Endothelial cell of umbilical vein (primary cell): ENCODE measurements at regions not wholly inside any gene's neighbourhood (a gene's known extent, or its start where the extent isn't known, plus 50 kb on each side); places are given as distances from the start of the nearest gene placed in this dataset.

Source experiments
- BruUV-seq: library from RNA; stranded (reverse); fragments of 400-500 nt; replicated peaks from 2 replicates; lab custom pipeline; 2021; lab: Mats Ljungman, UMichigan
- CTCF ChIA-PET: fragments of 300-600, 350-600 bp; sonication (Branson Sonifier 250); formaldehyde crosslinking; loops from one replicate; lab custom pipeline; 2021; ENCODE audit warnings: antibody characterized with exemption, inconsistent platforms; lab: Charles Lee
- POLR2A ChIA-PET: fragments of 300-600, 350-600 bp; sonication (Branson Sonifier 250); formaldehyde crosslinking; loops from one replicate; lab custom pipeline; 2021; ENCODE audit warnings: antibody characterized with exemption, inconsistent platforms; lab: Charles Lee
- DNase-seq: peaks from one replicate; pipeline ENCODE4 v3.0.0-alpha.2; 2011; ENCODE audit warnings: low read depth, low spot score
- FAIRE-seq: peaks from 2 replicates; lab custom pipeline; 2011; peaks lifted over from hg19 to GRCh38; lab: Jason Lieb, UNC
- H2AFZ ChIP-seq: 2 replicates; pipeline ENCODE4 v1.6.0; 2012; ENCODE audit warnings: low read depth, low read length, control low read depth, inconsistent platforms
- H3K27ac ChIP-seq: 2 replicates; pipeline ENCODE4 v1.5.1; 2011; ENCODE audit warnings: low read depth, mild to moderate bottlenecking, control low read depth, low read length, moderate library complexity; ENCODE audit not compliant: insufficient read depth
- H3K27me3 ChIP-seq, 2 experiments: 2 replicates each; pipeline versions ENCODE4 v1.6.0 to v1.6.1; 2011; ENCODE audit warnings: low read length in 2 of 2, mixed read lengths in 1 of 2; ENCODE audit not compliant: control insufficient read depth in 2 of 2, insufficient read depth in 2 of 2
- H3K36me3 ChIP-seq, 2 experiments: 2 replicates in 1 of 2; 3 replicates in 1 of 2; pipeline ENCODE4 v1.5.1; 2011; ENCODE audit warnings: low read length in 2 of 2, mild to moderate bottlenecking in 1 of 2, moderate library complexity in 1 of 2; ENCODE audit not compliant: control insufficient read depth in 2 of 2, insufficient read depth in 2 of 2; ENCODE audit errors: extremely low read depth in 1 of 2
- H3K4me1 ChIP-seq: 3 replicates; pipeline ENCODE4 v1.5.1; 2011; ENCODE audit warnings: mild to moderate bottlenecking, low read length; ENCODE audit not compliant: control insufficient read depth, insufficient read depth; ENCODE audit errors: extremely low read depth
- H3K4me2 ChIP-seq: 2 replicates; pipeline ENCODE4 v1.6.1; 2011; ENCODE audit warnings: low read length, control low read depth, mixed read lengths; ENCODE audit not compliant: insufficient read depth
- H3K4me3 ChIP-seq, 3 experiments: fragments of 200-600 bp in 1 of 3; sonication (generic), shearing (Covaris generic) in 1 of 3; replicated peaks in 1 of 3; 2 replicates each; pipeline ENCODE4 v1.5.1; 2011 to 2016; ENCODE audit warnings: control low read depth in 3 of 3, low read length in 3 of 3, mild to moderate bottlenecking in 2 of 3, inconsistent platforms in 1 of 3, low read depth in 1 of 3, moderate library complexity in 1 of 3; ENCODE audit not compliant: insufficient read depth in 1 of 3
- H3K79me2 ChIP-seq: 2 replicates; pipeline ENCODE4 v1.6.0; 2012; ENCODE audit warnings: low read length, inconsistent platforms; ENCODE audit not compliant: control insufficient read depth, insufficient read depth
- H3K9ac ChIP-seq: replicated peaks from 2 replicates; pipeline ENCODE3; 2011; ENCODE audit warnings: low read length, control low read depth; ENCODE audit not compliant: insufficient read depth; ENCODE audit errors: extremely low read depth
- H3K9me1 ChIP-seq: replicated peaks from 3 replicates; pipeline ENCODE4 v1.6.0; 2011; ENCODE audit warnings: mild to moderate bottlenecking, low read length; ENCODE audit not compliant: control insufficient read depth, insufficient read depth; ENCODE audit errors: extremely low read depth
- H3K9me3 ChIP-seq: replicated peaks from 2 replicates; pipeline ENCODE4 v1.5.1; 2012; ENCODE audit warnings: low read length, inconsistent platforms; ENCODE audit not compliant: control insufficient read depth, insufficient read depth
- H4K20me1 ChIP-seq: replicated peaks from 2 replicates; pipeline ENCODE3; 2011; ENCODE audit warnings: mild to moderate bottlenecking, low read length; ENCODE audit not compliant: control insufficient read depth, insufficient read depth; ENCODE audit errors: extremely low read depth
- CTCF ChIP-seq, 2 donors: IDR thresholded peaks; 1 replicate in 1 of 2; 2 replicates in 1 of 2; pipeline ENCODE4 v1.5.1; 2011; ENCODE audit warnings: low read length in 2 of 2, mild to moderate bottlenecking in 2 of 2, moderate library complexity in 2 of 2, control low read depth in 1 of 2, inconsistent platforms in 1 of 2, low read depth in 1 of 2; ENCODE audit not compliant: insufficient read depth in 1 of 2; ENCODE audit errors: extremely low read depth in 1 of 2
- EZH2 ChIP-seq: IDR thresholded peaks from 2 replicates; pipeline ENCODE4 v1.6.1; 2012; ENCODE audit warnings: borderline replicate concordance, low read depth, mild to moderate bottlenecking, moderate library complexity, low read length, inconsistent platforms; ENCODE audit not compliant: severe bottlenecking
- FOS ChIP-seq: IDR thresholded peaks from 2 replicates; pipeline ENCODE4 v1.6.1; 2011; ENCODE audit warnings: mild to moderate bottlenecking, low read length, moderate library complexity, borderline replicate concordance; ENCODE audit not compliant: insufficient read depth
- GATA2 ChIP-seq: IDR thresholded peaks from 2 replicates; pipeline ENCODE4 v1.7.0; 2011; ENCODE audit warnings: low read depth, mild to moderate bottlenecking, moderate library complexity, mixed read lengths, low read length; ENCODE audit not compliant: insufficient read length, insufficient read depth
- JUN ChIP-seq: IDR thresholded peaks from 2 replicates; pipeline ENCODE4 v1.6.1; 2011; ENCODE audit warnings: borderline replicate concordance, low read depth; ENCODE audit not compliant: insufficient read length, insufficient read depth
- POLR2A ChIP-seq: IDR thresholded peaks from 2 replicates; pipeline ENCODE4 v1.6.1; 2012; ENCODE audit warnings: low read depth, mild to moderate bottlenecking, control low read depth, low read length
- dilution Hi-C: fragments of 300-500 bp; cut with MboI; formaldehyde crosslinking; loops from one replicate; pipeline ENCODE4 v1.15.0; 2019; ENCODE audit warnings: low sequenced_read_pairs; ENCODE audit not compliant: extremely low pct_ligation_motif_present
- intact Hi-C: fragments of 100-400 bp; cut with micrococcal nuclease; formaldehyde crosslinking; loops from one replicate; pipeline ENCODE4 v1.10.0; 2022
- TF ChIP-seq, protein P1 (sequence below): IDR thresholded peaks from 2 replicates; pipeline ENCODE4 v1.6.1; 2011; ENCODE audit not compliant: insufficient read depth, insufficient read length

DNA sequence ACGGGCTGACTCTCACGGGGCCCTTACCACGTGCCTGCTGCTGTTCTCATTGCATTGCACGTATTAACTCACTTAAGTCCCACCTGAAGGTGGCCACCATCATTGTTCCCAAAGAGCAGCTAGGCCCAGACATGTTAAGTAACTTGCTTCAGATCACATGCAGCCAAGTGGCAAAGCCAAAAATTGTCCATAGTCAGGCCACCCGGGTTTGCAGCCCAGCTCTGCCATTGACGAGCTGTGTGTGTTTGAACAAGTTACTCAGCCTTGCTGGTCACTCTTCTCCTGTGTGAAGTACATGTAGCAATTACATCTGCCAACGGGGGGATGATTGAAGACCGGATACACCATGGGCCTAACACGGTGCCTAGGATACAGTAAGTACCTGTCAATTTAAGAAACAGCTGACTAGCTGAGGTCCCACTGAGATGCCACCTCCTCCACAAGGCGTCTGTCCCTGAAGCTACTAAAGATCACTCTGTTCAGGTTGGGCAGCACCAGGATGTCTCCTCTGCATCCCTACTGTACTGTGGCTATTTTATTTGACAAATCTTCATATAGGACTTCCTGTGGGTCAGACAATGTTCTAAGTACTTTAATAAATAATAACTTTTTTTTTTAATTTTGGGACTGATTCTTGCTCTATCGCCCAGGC, 154.2 kb upstream of the MYCN start:
- TF ChIP-seq FOS (no peak), CTCF (IDR thresholded peaks at IDR 0.05; ENCODE audit: extremely low read depth in 1 of 2, insufficient read depth in 1 of 2, low read depth in 1 of 2, low read length in 2 of 2) (no peak)
- TF ChIP-seq, protein P1, sequence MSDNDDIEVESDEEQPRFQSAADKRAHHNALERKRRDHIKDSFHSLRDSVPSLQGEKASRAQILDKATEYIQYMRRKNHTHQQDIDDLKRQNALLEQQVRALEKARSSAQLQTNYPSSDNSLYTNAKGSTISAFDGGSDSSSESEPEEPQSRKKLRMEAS = no peak
- DNase-seq (no peak), FAIRE-seq (no peak)
- no peak overlapping the region for H2AFZ ChIP-seq
- no peaks in the 10 kb centered on the region for H4K20me1 ChIP-seq
- no peaks in the 10 kb centered on the region for H3K79me2 ChIP-seq
- ChIA-PET CTCF (no interaction called here), POLR2A (no interaction called here)
- intact Hi-C loops (no loop called here), dilution Hi-C loops (no loop called here)
- H3K27me3 ChIP-seq = no peaks in the 10 kb centered on the region
- no peaks in the 10 kb centered on the region for H3K4me1 ChIP-seq
- no TSS peak for BruUV-seq
- no peak overlapping the region for H3K27ac ChIP-seq
- no peaks in the 10 kb centered on the region for H3K9me1 ChIP-seq
- no peak overlapping the region for H3K4me2 ChIP-seq
- no peaks in the 10 kb centered on the region for H3K36me3 ChIP-seq
- H3K9me3 ChIP-seq = no peaks in the 10 kb centered on the region
- no peak overlapping the region for H3K4me3 ChIP-seq
- H3K9ac ChIP-seq = no peak overlapping the region

- CTCF ChIA-PET = no interaction called here
Observed at GRCh38 chr2:15786901-15787300, 153.4 kb upstream of the MYCN start.

More at GRCh38 chr2:15786901-15787300, 153.4 kb upstream of the MYCN start:
- BruUV-seq = no TSS peak
- dilution Hi-C loops (no loop called here), intact Hi-C loops (no loop called here)
- H3K4me3 ChIP-seq = no peak overlapping the region
- TF ChIP-seq GATA2 (no peak), EZH2 (no peak), JUN (no peak), POLR2A (no peak)
- no peaks in the 10 kb centered on the region for H3K27me3 ChIP-seq
- H3K4me1 ChIP-seq = no peaks in the 10 kb centered on the region
- no peaks in the 10 kb centered on the region for H3K79me2 ChIP-seq
- H3K36me3 ChIP-seq = no peaks in the 10 kb centered on the region
- no peak overlapping the region for H3K27ac ChIP-seq
- no peak overlapping the region for H3K9ac ChIP-seq
- POLR2A ChIA-PET = no interaction called here
- no peaks in the 10 kb centered on the region for H3K9me3 ChIP-seq
- H3K9me1 ChIP-seq = no peaks in the 10 kb centered on the region
- no peaks in the 10 kb centered on the region for H4K20me1 ChIP-seq
- no peak for FAIRE-seq
- no peak overlapping the region for H3K4me2 ChIP-seq
- DNase-seq = no peak
- H2AFZ ChIP-seq = no peak overlapping the region
